ENCODE measurements at regions not wholly inside any gene's neighbourhood (a gene's known extent, or its start where the extent isn't known, plus 50 kb on each side); places are given as distances from the start of the nearest gene placed in this dataset.

DNA sequence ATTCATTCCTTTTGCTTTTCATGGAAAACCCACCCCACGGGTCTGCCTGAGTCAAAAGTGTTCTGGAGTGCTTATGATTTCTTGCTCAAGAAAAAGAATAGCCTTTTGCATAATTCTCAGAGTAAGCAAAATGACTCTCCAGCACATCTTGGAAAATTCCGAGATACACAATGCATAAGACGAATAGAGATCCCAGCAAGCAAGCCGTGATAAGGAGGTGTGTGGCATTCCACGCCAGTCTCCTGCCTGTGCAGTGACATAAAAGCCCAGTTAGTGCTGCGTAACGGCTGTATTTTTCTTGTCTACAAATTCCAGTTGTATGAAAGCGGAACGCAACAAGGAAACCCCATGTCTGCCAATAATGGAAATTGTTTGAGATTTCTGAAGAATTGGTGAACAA lies 237.9 kb upstream of the GATB start:
- Histone ChIP-seq H3K4me3 (no peak overlapping the region), H3K36me3 (no peaks in the 10 kb centered on the region), H3K4me1 (no peaks in the 10 kb centered on the region), H3K27me3 (ENCODE audit: low read depth) (no peaks in the 10 kb centered on the region), H3K9me3 (no peaks in the 10 kb centered on the region), H3K27ac (no peak overlapping the region)
- intact Hi-C loops (cut with DNase I), result no loop called here
- DNase-seq, result no peak
- TF ChIP-seq, protein P1, sequence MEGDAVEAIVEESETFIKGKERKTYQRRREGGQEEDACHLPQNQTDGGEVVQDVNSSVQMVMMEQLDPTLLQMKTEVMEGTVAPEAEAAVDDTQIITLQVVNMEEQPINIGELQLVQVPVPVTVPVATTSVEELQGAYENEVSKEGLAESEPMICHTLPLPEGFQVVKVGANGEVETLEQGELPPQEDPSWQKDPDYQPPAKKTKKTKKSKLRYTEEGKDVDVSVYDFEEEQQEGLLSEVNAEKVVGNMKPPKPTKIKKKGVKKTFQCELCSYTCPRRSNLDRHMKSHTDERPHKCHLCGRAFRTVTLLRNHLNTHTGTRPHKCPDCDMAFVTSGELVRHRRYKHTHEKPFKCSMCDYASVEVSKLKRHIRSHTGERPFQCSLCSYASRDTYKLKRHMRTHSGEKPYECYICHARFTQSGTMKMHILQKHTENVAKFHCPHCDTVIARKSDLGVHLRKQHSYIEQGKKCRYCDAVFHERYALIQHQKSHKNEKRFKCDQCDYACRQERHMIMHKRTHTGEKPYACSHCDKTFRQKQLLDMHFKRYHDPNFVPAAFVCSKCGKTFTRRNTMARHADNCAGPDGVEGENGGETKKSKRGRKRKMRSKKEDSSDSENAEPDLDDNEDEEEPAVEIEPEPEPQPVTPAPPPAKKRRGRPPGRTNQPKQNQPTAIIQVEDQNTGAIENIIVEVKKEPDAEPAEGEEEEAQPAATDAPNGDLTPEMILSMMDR (IDR thresholded peaks at IDR 0.05), result no peak
- ATAC-seq, result no peak

DNA sequence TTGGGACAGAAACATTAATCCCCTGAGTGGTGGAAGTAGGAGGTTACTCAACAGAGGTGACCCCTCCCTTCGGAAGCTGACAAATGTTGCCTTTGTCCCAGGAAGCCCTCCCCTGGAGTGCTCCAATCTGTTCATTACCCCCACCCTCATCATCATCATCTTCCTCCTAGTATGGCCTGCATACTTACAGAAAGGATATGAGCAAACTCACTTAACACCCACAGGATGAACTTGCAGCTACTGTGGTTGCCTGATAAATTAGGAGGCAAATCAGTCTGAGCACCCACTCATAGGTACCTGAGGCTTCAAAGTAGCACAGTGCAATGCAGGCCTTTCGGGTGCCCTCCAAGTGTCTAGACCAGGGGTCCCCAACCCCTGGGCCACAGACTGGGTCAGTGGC lies 236.7 kb upstream of the GATB start:
- Histone ChIP-seq H3K9me3 (no peaks in the 10 kb centered on the region), H3K27me3 (ENCODE audit: low read depth) (no peaks in the 10 kb centered on the region), H3K36me3 (no peaks in the 10 kb centered on the region), H3K4me3 (no peak overlapping the region), H3K4me1 (no peaks in the 10 kb centered on the region), H3K27ac (no peak overlapping the region)
- no peak for ATAC-seq
- TF ChIP-seq, protein P1 (IDR thresholded peaks at IDR 0.05), result no peak
- no peak for DNase-seq
- intact Hi-C loops (cut with DNase I), result no loop called here

- intact Hi-C loops (cut with DNase I), result no loop called here
- Histone ChIP-seq H3K4me1 (no peaks in the 10 kb centered on the region), H3K9me3 (no peaks in the 10 kb centered on the region), H3K27ac (no peak overlapping the region), H3K36me3 (no peaks in the 10 kb centered on the region), H3K4me3 (no peak overlapping the region), H3K27me3 (ENCODE audit: low read depth) (no peaks in the 10 kb centered on the region)
- ATAC-seq (no peak), DNase-seq (no peak)
- TF ChIP-seq, protein P1 (IDR thresholded peaks at IDR 0.05), result no peak
Measured at GRCh38 chr4:151994429-151994828, 233.6 kb upstream of the GATB start.

GRCh38 chr4:151993521-151993920 lies 232.7 kb upstream of the GATB start:
- no peak overlapping the region for H3K27ac ChIP-seq
- ATAC-seq, result no peak
- H3K4me1 ChIP-seq, result no peaks in the 10 kb centered on the region
- H3K36me3 ChIP-seq, result no peaks in the 10 kb centered on the region
- intact Hi-C loops (cut with DNase I), result no loop called here
- TF ChIP-seq, protein P1 (IDR thresholded peaks at IDR 0.05), result no peak
- H3K4me3 ChIP-seq, result no peak overlapping the region
- DNase-seq, result no peak
- H3K9me3 ChIP-seq, result no peaks in the 10 kb centered on the region
- no peaks in the 10 kb centered on the region for H3K27me3 ChIP-seq (ENCODE audit: low read depth)

GRCh38 chr4:151992332-151993154 lies 231.7 kb upstream of the GATB start:
- H3K27me3 ChIP-seq (ENCODE audit: low read depth), result no peaks in the 10 kb centered on the region
- H3K9me3 ChIP-seq, result no peaks in the 10 kb centered on the region
- no peak overlapping the region for H3K4me3 ChIP-seq
- H3K4me1 ChIP-seq, result no peaks in the 10 kb centered on the region
- intact Hi-C loops (cut with DNase I), result no loop called here
- no peak overlapping the region for H3K27ac ChIP-seq
- no peak for ATAC-seq
- H3K36me3 ChIP-seq, result no peaks in the 10 kb centered on the region
- TF ChIP-seq, protein P1 (IDR thresholded peaks at IDR 0.05), result no peak
- no peak for DNase-seq
